Keratinocyte (primary cell): ENCODE measurements at regions not wholly inside any gene's neighbourhood (a gene's known extent, or its start where the extent isn't known, plus 50 kb on each side); places are given as distances from the start of the nearest gene placed in this dataset.

Source experiments
- DNase-seq: peaks from one replicate; pipeline ENCODE4 v3.0.0-alpha.2; 2011; ENCODE audit warnings: low read depth, missing footprints, low spot score
- FAIRE-seq: peaks from 2 replicates; lab custom pipeline; 2011; peaks lifted over from hg19 to GRCh38; lab: Jason Lieb, UNC
- H2AFZ ChIP-seq: 2 replicates; pipeline ENCODE4 v1.6.0; 2012; ENCODE audit warnings: low read length, control low read depth, inconsistent platforms; ENCODE audit not compliant: control insufficient read depth
- H3K27ac ChIP-seq: 2 replicates; pipeline ENCODE4 v1.5.1; 2011; ENCODE audit warnings: low read length; ENCODE audit not compliant: control insufficient read depth, insufficient read depth
- H3K27me3 ChIP-seq: 3 replicates; pipeline ENCODE4 v1.6.0; 2011; ENCODE audit warnings: low read length; ENCODE audit not compliant: control insufficient read depth, insufficient read depth; ENCODE audit errors: extremely low read depth
- H3K36me3 ChIP-seq, 2 experiments: 2 replicates in 1 of 2; 3 replicates in 1 of 2; pipeline ENCODE4 v1.5.1; 2011; ENCODE audit warnings: low read length in 2 of 2, mild to moderate bottlenecking in 1 of 2; ENCODE audit not compliant: control insufficient read depth in 2 of 2, insufficient read depth in 2 of 2; ENCODE audit errors: extremely low read depth in 1 of 2
- H3K4me1 ChIP-seq: 3 replicates; pipeline ENCODE4 v1.5.1; 2011; ENCODE audit warnings: low read length; ENCODE audit not compliant: control insufficient read depth, insufficient read depth; ENCODE audit errors: extremely low read depth
- H3K4me2 ChIP-seq: 3 replicates; pipeline ENCODE4 v1.6.0; 2011; ENCODE audit warnings: low read depth, low read length; ENCODE audit not compliant: control insufficient read depth, insufficient read depth; ENCODE audit errors: extremely low read depth
- H3K4me3 ChIP-seq, 3 experiments: fragments of 200-600 bp in 1 of 3; sonication (generic) in 1 of 3; 2 replicates in 2 of 3; 3 replicates in 1 of 3; pipeline ENCODE4 v1.5.1; 2011 to 2016; ENCODE audit warnings: low read length in 3 of 3, mild to moderate bottlenecking in 3 of 3, control low read depth in 2 of 3, inconsistent platforms in 1 of 3, low read depth in 1 of 3, mixed read lengths in 1 of 3, mixed run types in 1 of 3, moderate library complexity in 1 of 3; ENCODE audit not compliant: control insufficient read depth in 2 of 3, insufficient read depth in 2 of 3; ENCODE audit errors: extremely low read depth in 1 of 3
- H3K79me2 ChIP-seq: 2 replicates; pipeline ENCODE4 v1.6.0; 2012; ENCODE audit warnings: low read length; ENCODE audit not compliant: control insufficient read depth, insufficient read depth
- H3K9ac ChIP-seq: 3 replicates; pipeline ENCODE4 v1.6.0; 2011; ENCODE audit warnings: low read length; ENCODE audit not compliant: control insufficient read depth, insufficient read depth; ENCODE audit errors: extremely low read depth
- H3K9me1 ChIP-seq: 3 replicates; pipeline ENCODE4 v1.6.0; 2011; ENCODE audit warnings: low read length; ENCODE audit not compliant: control insufficient read depth, insufficient read depth; ENCODE audit errors: extremely low read depth
- H3K9me3 ChIP-seq: 2 replicates; pipeline ENCODE4 v1.5.1; 2012; ENCODE audit warnings: low read depth, low read length; ENCODE audit not compliant: control insufficient read depth
- H4K20me1 ChIP-seq: 3 replicates; pipeline ENCODE4 v1.6.0; 2011; ENCODE audit warnings: low read length; ENCODE audit not compliant: control insufficient read depth, insufficient read depth; ENCODE audit errors: extremely low read depth
- EZH2 ChIP-seq: IDR thresholded peaks from one replicate; pipeline ENCODE4 v1.6.1; 2012; ENCODE audit warnings: inconsistent platforms, mild to moderate bottlenecking, low read length, moderate library complexity
- dilution Hi-C: fragments of 300-500 bp; cut with MboI; formaldehyde crosslinking; loops from one replicate; pipeline ENCODE4 v1.7.0; 2020; ENCODE audit warnings: low sequenced_read_pairs; ENCODE audit not compliant: extremely low pct_ligation_motif_present
- TF ChIP-seq, protein P1 (sequence below), 3 experiments: IDR thresholded peaks in 1 of 3; conservative IDR thresholded peaks in 1 of 3; optimal IDR thresholded peaks in 1 of 3; 2 replicates in 2 of 3; 3 replicates in 1 of 3; pipeline versions ENCODE3 to v1.5.1; 2011; ENCODE audit warnings: low read length in 3 of 3, mild to moderate bottlenecking in 3 of 3, moderate library complexity in 2 of 3, control low read depth in 1 of 3, inconsistent platforms in 1 of 3; ENCODE audit not compliant: insufficient read depth in 2 of 3; ENCODE audit errors: extremely low read depth in 1 of 3

GRCh38 chr16:27677263-27677662 is 127.3 kb downstream of the KATNIP start:
- dilution Hi-C loops: no loop called here
- no peaks in the 10 kb centered on the region for H3K79me2 ChIP-seq
- DNase-seq (no peak), FAIRE-seq (no peak)
- H3K4me1 ChIP-seq: no peaks in the 10 kb centered on the region
- H3K9me3 ChIP-seq: no peaks in the 10 kb centered on the region
- H3K27me3 ChIP-seq: no peaks in the 10 kb centered on the region
- peaks cover 0 to 20% of the 10 kb centered on the region in 2 experiments for H3K36me3 ChIP-seq
- H2AFZ ChIP-seq: no peak overlapping the region
- no peak overlapping the region for H3K4me3 ChIP-seq
- no peaks in the 10 kb centered on the region for H4K20me1 ChIP-seq
- H3K9ac ChIP-seq: no peak overlapping the region
- TF ChIP-seq, protein P1, sequence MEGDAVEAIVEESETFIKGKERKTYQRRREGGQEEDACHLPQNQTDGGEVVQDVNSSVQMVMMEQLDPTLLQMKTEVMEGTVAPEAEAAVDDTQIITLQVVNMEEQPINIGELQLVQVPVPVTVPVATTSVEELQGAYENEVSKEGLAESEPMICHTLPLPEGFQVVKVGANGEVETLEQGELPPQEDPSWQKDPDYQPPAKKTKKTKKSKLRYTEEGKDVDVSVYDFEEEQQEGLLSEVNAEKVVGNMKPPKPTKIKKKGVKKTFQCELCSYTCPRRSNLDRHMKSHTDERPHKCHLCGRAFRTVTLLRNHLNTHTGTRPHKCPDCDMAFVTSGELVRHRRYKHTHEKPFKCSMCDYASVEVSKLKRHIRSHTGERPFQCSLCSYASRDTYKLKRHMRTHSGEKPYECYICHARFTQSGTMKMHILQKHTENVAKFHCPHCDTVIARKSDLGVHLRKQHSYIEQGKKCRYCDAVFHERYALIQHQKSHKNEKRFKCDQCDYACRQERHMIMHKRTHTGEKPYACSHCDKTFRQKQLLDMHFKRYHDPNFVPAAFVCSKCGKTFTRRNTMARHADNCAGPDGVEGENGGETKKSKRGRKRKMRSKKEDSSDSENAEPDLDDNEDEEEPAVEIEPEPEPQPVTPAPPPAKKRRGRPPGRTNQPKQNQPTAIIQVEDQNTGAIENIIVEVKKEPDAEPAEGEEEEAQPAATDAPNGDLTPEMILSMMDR (optimal IDR thresholded peaks at IDR 0.05 in 1 of 3, IDR thresholded peaks at IDR 0.05 in 1 of 3, conservative IDR thresholded peaks at IDR 0.05 in 1 of 3; ENCODE audit: extremely low read depth in 1 of 3, insufficient read depth in 2 of 3, low read length in 3 of 3): no peak
- no peak for TF ChIP-seq EZH2
- no peak overlapping the region for H3K4me2 ChIP-seq
- no peak overlapping the region for H3K27ac ChIP-seq
- no peaks in the 10 kb centered on the region for H3K9me1 ChIP-seq

DNA sequence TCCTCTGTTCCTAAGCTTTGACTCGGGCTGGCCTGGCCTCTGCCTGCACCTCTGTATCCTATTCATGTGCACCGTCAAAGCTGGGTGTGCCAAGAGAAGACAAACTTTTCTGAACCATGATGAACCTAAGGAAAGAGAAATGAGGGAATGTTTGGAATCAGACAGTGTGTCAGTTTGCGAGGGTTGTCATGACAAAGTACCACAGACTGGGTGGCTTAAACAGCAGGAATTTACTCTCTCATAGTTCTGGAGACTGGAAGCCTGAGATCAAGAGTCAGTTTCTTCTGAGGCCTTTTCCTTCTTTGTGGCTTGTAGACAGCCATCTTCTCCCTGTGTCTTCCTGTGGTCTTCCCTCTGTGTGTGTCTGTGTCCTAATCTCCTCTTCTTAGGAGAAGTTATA is 129.0 kb downstream of the KATNIP start:
- no peak overlapping the region for H3K4me2 ChIP-seq
- no peaks in the 10 kb centered on the region for H3K27me3 ChIP-seq
- no peaks in the 10 kb centered on the region for H3K4me1 ChIP-seq
- FAIRE-seq (no peak), DNase-seq (no peak)
- H3K4me3 ChIP-seq: no peak overlapping the region
- H3K9ac ChIP-seq: no peak overlapping the region
- no peak overlapping the region for H2AFZ ChIP-seq
- no peaks in the 10 kb centered on the region for H3K9me1 ChIP-seq
- H3K27ac ChIP-seq: no peak overlapping the region
- H3K79me2 ChIP-seq: no peaks in the 10 kb centered on the region
- TF ChIP-seq, protein P1 (optimal IDR thresholded peaks at IDR 0.05 in 1 of 3, IDR thresholded peaks at IDR 0.05 in 1 of 3, conservative IDR thresholded peaks at IDR 0.05 in 1 of 3; ENCODE audit: extremely low read depth in 1 of 3, insufficient read depth in 2 of 3, low read length in 3 of 3): no peak
- TF ChIP-seq EZH2: no peak
- no peaks in the 10 kb centered on the region for H3K9me3 ChIP-seq
- dilution Hi-C loops: no loop called here
- H4K20me1 ChIP-seq: no peaks in the 10 kb centered on the region
- peaks cover 0 to 25% of the 10 kb centered on the region in 2 experiments for H3K36me3 ChIP-seq
